HG03442 (cell line): ENCODE measurements at regions not wholly inside any gene's neighbourhood (a gene's known extent, or its start where the extent isn't known, plus 50 kb on each side); places are given as distances from the start of the nearest gene placed in this dataset.

Experiments used
- ATAC-seq: cut with Tn5 transposase; IDR thresholded peaks from one replicate; pipeline ENCODE4 v1.9.1; 2021; ENCODE audit warnings: mild to moderate bottlenecking, moderate library complexity; ENCODE audit not compliant: unreplicated experiment

GRCh38 chr4:56099378-56099786 is 150.6 kb downstream of the CEP135 start:
- ATAC-seq, result no peak

GRCh38 chr4:56093576-56093975 is 144.8 kb downstream of the CEP135 start:
- no peak for ATAC-seq

- no peak for ATAC-seq
Observed at GRCh38 chr4:56092540-56092939, 143.8 kb downstream of the CEP135 start.

GRCh38 chr4:56086561-56086960 is 137.8 kb downstream of the CEP135 start:
- ATAC-seq, result no peak

GRCh38 chr4:56086073-56086541 is 137.4 kb downstream of the CEP135 start:
- ATAC-seq, result no peak

GRCh38 chr4:56085275-56085674 is 136.5 kb downstream of the CEP135 start:
- no peak for ATAC-seq

- no peak for ATAC-seq
Observed at GRCh38 chr4:56084851-56085250, 136.1 kb downstream of the CEP135 start.
